B cell (primary cell): ENCODE measurements at regions not wholly inside any gene's neighbourhood (a gene's known extent, or its start where the extent isn't known, plus 50 kb on each side); places are given as distances from the start of the nearest gene placed in this dataset.

Experiments used
- ATAC-seq: fragments of 200-7000 bp; cut with Tn5 transposase; one replicate; pipeline ENCODE4 v1.10.0; 2021; ENCODE audit warnings: low read depth, mild to moderate bottlenecking, moderate number of reproducible peaks, moderate library complexity
- CTCF ChIA-PET: fragments of 350-600 bp; sonication (Branson Sonifier 250); formaldehyde crosslinking; loops from one replicate; lab custom pipeline; 2021; ENCODE audit warnings: antibody characterized with exemption, inconsistent platforms; lab: Charles Lee
- POLR2A ChIA-PET: fragments of 350-600 bp; sonication (Branson Sonifier 250); formaldehyde crosslinking; loops from one replicate; lab custom pipeline; 2021; ENCODE audit warnings: antibody characterized with exemption; lab: Charles Lee
- DNase-seq: peaks from one replicate; pipeline ENCODE4 v3.0.0; 2013
- H2AFZ ChIP-seq: 2 replicates; pipeline ENCODE4 v1.6.1; 2012; ENCODE audit warnings: mild to moderate bottlenecking, low read depth, low read length; ENCODE audit not compliant: insufficient read depth, poor library complexity, severe bottlenecking
- H3K27ac ChIP-seq, 2 donors: 1 replicate in 1 of 2; 2 replicates in 1 of 2; pipeline ENCODE4 v1.5.1; 2012 to 2013; ENCODE audit warnings: low read length in 2 of 2, mild to moderate bottlenecking in 2 of 2, moderate library complexity in 1 of 2
- H3K27me3 ChIP-seq, 4 experiments: fragments of 200-600 bp in 1 of 4; sonication (generic) in 1 of 4; replicated peaks in 1 of 4; 1 replicate in 2 of 4; 2 replicates in 2 of 4; pipeline versions ENCODE4 v1.6.1 to v1.7.0; 2013 to 2016; ENCODE audit warnings: low read length in 3 of 4, mild to moderate bottlenecking in 2 of 4, mixed read lengths in 1 of 4, moderate library complexity in 1 of 4; ENCODE audit not compliant: insufficient read depth in 4 of 4, control insufficient read depth in 3 of 4; ENCODE audit errors: control extremely low read depth in 1 of 4
- H3K36me3 ChIP-seq, 2 experiments: replicated peaks in 1 of 2; 1 replicate in 1 of 2; 2 replicates in 1 of 2; pipeline versions ENCODE4 v1.6.1 to v1.7.1; 2013; ENCODE audit warnings: low read length in 1 of 2; ENCODE audit not compliant: insufficient read depth in 2 of 2, control insufficient read depth in 1 of 2; ENCODE audit errors: control extremely low read depth in 1 of 2, extremely low read depth in 1 of 2
- H3K4me1 ChIP-seq, 2 donors: fragments of 200-600 bp in 1 of 2; sonication (generic) in 1 of 2; 1 replicate in 1 of 2; 2 replicates in 1 of 2; pipeline versions ENCODE4 v1.5.1 to v1.6.1; 2013 to 2017; ENCODE audit warnings: low read length in 2 of 2; ENCODE audit not compliant: control insufficient read depth in 2 of 2, insufficient read depth in 2 of 2
- H3K4me2 ChIP-seq: replicated peaks from 2 replicates; pipeline ENCODE3; 2012; ENCODE audit warnings: mild to moderate bottlenecking, low read depth, low read length; ENCODE audit not compliant: poor library complexity, severe bottlenecking
- H3K4me3 ChIP-seq, 5 experiments: fragments of 200-600 bp in 1 of 5; sonication (generic) in 1 of 5; 1 replicate in 3 of 5; 2 replicates in 2 of 5; pipeline versions ENCODE4 v1.5.1 to v1.7.0; 2011 to 2016; ENCODE audit warnings: low read length in 4 of 5, mild to moderate bottlenecking in 4 of 5, low read depth in 2 of 5, control low read depth in 1 of 5, moderate library complexity in 1 of 5; ENCODE audit not compliant: insufficient read depth in 1 of 5; ENCODE audit errors: control extremely low read depth in 1 of 5, extremely low read depth in 1 of 5
- H3K79me2 ChIP-seq: fragments of 200-600 bp; sonication (generic); one replicate; pipeline ENCODE4 v1.6.0; 2016; ENCODE audit warnings: low read length; ENCODE audit not compliant: control insufficient read depth, insufficient read depth
- H3K9ac ChIP-seq: fragments of 200-600 bp; sonication (generic); 2 replicates; pipeline ENCODE4 v1.6.1; 2017; ENCODE audit warnings: mild to moderate bottlenecking, low read length, moderate library complexity
- H3K9me3 ChIP-seq, 3 donors: one replicate each; pipeline versions ENCODE4 v1.6.1 to v1.7.1; 2013; ENCODE audit warnings: low read length in 2 of 3; ENCODE audit not compliant: control insufficient read depth in 2 of 3, insufficient read depth in 1 of 3; ENCODE audit errors: control extremely low read depth in 1 of 3
- H4K20me1 ChIP-seq: 2 replicates; pipeline ENCODE4 v1.6.0; 2012; ENCODE audit warnings: mild to moderate bottlenecking, low read length; ENCODE audit not compliant: insufficient read depth, control insufficient read depth, poor library complexity, severe bottlenecking
- H3K27ac Mint-ChIP-seq: one replicate; pipeline ENCODE4 v1.8.0; 2021; ENCODE audit warnings: mixed read lengths
- H3K27me3 Mint-ChIP-seq: one replicate; pipeline ENCODE4 v1.8.0; 2021; ENCODE audit warnings: mixed read lengths
- H3K4me1 Mint-ChIP-seq: one replicate; pipeline ENCODE4 v1.8.0; 2021; ENCODE audit warnings: mixed read lengths
- H3K4me3 Mint-ChIP-seq: one replicate; pipeline ENCODE4 v1.8.0; 2021; ENCODE audit warnings: mixed read lengths
- H3K9me3 Mint-ChIP-seq: one replicate; pipeline ENCODE4 v1.8.0; 2022; ENCODE audit warnings: mixed read lengths; ENCODE audit not compliant: insufficient read depth
- CTCF ChIP-seq: fragments of 200-600 bp; IDR thresholded peaks from one replicate; pipeline ENCODE4 v1.8.0; 2022; ENCODE audit warnings: antibody characterized with exemption, mild to moderate bottlenecking
- EZH2 ChIP-seq: IDR thresholded peaks from 2 replicates; pipeline ENCODE4 v1.6.1; 2012; ENCODE audit warnings: borderline replicate concordance, low read depth, mild to moderate bottlenecking, moderate library complexity, low read length; ENCODE audit not compliant: insufficient read depth, poor library complexity, severe bottlenecking
- WGBS: methylation state at CpG from one replicate; pipeline ENCODE4 v1.1.5; 2013; ENCODE audit warnings: missing lambda C conversion rate; ENCODE audit not compliant: insufficient coverage; 5-methylcytosine and 5-hydroxymethylcytosine counted together
- intact Hi-C: fragments of 100-400 bp; cut with micrococcal nuclease; formaldehyde crosslinking; loops from one replicate; pipeline ENCODE4 v1.10.0; 2022

DNA sequence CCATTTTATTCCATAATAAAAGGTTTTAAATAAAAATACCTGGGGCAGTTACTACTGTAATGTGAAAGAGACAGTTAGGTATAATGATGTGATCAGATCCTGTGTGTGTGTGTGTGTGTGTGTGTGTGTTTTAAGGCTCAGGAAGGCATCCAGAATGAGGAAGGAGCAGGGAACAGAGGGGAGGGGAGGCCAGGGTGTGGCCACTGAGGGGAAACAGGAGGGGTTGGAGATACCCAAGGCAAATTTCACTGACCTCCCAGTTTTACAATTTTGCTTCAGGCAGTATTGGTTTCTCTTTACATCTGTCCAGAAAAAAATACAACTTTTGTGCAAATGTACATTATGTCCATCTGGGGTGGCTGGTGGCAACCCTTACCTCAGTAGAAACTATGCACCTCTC, 163.5 kb upstream of the FBXO11 start:
- no peak overlapping the region for H3K27ac Mint-ChIP-seq
- ATAC-seq (no peak), DNase-seq (no peak)
- peaks cover 0 to 6% (median 0%) of the 10 kb centered on the region in 4 experiments for H3K27me3 ChIP-seq
- H3K79me2 ChIP-seq, result no peaks in the 10 kb centered on the region
- no peak for TF ChIP-seq CTCF
- TF ChIP-seq EZH2, result no peak
- H4K20me1 ChIP-seq, result no peaks in the 10 kb centered on the region
- no peak overlapping the region for H3K4me2 ChIP-seq
- H3K9ac ChIP-seq, result no peak overlapping the region
- no peak overlapping the region for H3K4me3 ChIP-seq
- H2AFZ ChIP-seq, result no peak overlapping the region
- no peak overlapping the region for H3K27ac ChIP-seq
- intact Hi-C loops, result no loop called here
- peaks cover 25% of the 10 kb centered on the region for H3K27me3 Mint-ChIP-seq
- ChIA-PET CTCF (no interaction called here), POLR2A (no interaction called here)
- peaks cover 1% of the 10 kb centered on the region for H3K4me1 Mint-ChIP-seq
- H3K4me3 Mint-ChIP-seq, result no peak overlapping the region
- H3K9me3 Mint-ChIP-seq, result no peaks in the 10 kb centered on the region
- no peaks in the 10 kb centered on the region for H3K4me1 ChIP-seq
- H3K9me3 ChIP-seq, result peaks cover 0 to 5% (median 0%) of the 10 kb centered on the region in 3 donors
- no peaks in the 10 kb centered on the region for H3K36me3 ChIP-seq

DNA sequence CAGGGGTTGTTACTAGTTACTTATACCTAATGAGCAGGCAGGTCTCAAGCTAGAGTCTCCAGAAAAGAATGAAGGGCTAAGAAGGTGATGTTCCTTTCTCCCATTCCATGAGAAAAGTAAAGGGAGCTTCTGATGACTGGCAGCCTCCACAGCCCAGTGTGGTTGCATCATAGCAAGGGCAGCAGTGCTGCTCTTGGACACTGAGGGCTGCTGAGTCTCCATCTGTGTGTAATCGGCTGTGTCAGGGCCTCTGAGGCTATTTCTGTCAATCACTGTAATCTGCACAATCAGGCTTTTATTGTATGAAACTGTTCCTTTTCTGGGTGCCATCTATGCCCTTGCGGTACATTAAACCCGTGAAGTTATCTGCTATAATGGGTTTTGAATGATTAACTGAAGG, 164.1 kb upstream of the FBXO11 start:
- DNase-seq (no peak), ATAC-seq (no peak)
- Histone ChIP-seq H3K9ac (no peak overlapping the region), H4K20me1 (no peaks in the 10 kb centered on the region), H3K27me3 (peaks cover 0 to 6% (median 0%) of the 10 kb centered on the region in 4 experiments), H3K36me3 (no peaks in the 10 kb centered on the region), H3K79me2 (no peaks in the 10 kb centered on the region), H3K4me1 (no peaks in the 10 kb centered on the region), H3K9me3 (peaks cover 0 to 5% (median 0%) of the 10 kb centered on the region in 3 donors), H3K4me3 (no peak overlapping the region), H3K27ac (no peak overlapping the region), H2AFZ (no peak overlapping the region), H3K4me2 (no peak overlapping the region)
- TF ChIP-seq EZH2, result no peak
- no peak for TF ChIP-seq CTCF
- Mint-ChIP-seq H3K27me3 (peaks cover 24% of the 10 kb centered on the region), H3K27ac (no peak overlapping the region), H3K4me3 (no peak overlapping the region), H3K9me3 (no peaks in the 10 kb centered on the region), H3K4me1 (peaks cover 1% of the 10 kb centered on the region)
- intact Hi-C loops, result no loop called here
- WGBS, result 89% methylated on average over 1 of the region's 3 CpGs
- ChIA-PET POLR2A (no interaction called here), CTCF (no interaction called here)
